AG10803 (cell line): ENCODE measurements at regions not wholly inside any gene's neighbourhood (a gene's known extent, or its start where the extent isn't known, plus 50 kb on each side); places are given as distances from the start of the nearest gene placed in this dataset.

ENCODE experiments used
- DNase-seq: peaks from one replicate; pipeline ENCODE4 v3.0.0; 2010; ENCODE audit warnings: low read depth
- H3K4me3 ChIP-seq: 2 replicates; pipeline ENCODE4 v1.5.1; 2011; ENCODE audit warnings: mild to moderate bottlenecking, low read length, control low read depth
- CTCF ChIP-seq: conservative IDR thresholded peaks from 2 replicates; pipeline ENCODE4 v1.5.1; 2011; ENCODE audit warnings: mild to moderate bottlenecking, low read length, control low read depth, inconsistent platforms

- no peak for TF ChIP-seq CTCF
- no peak for DNase-seq
- no peak overlapping the region for H3K4me3 ChIP-seq
These were observed 94.1 kb upstream of the PPP3CA start for GRCh38 chr4:101441446-101441845.

GRCh38 chr4:101439926-101440325, 92.6 kb upstream of the PPP3CA start:
- DNase-seq, result peak; percentile 22
- TF ChIP-seq CTCF, result no peak

GRCh38 chr4:101421386-101421785, 74.1 kb upstream of the PPP3CA start:
- TF ChIP-seq CTCF, result no peak
- H3K4me3 ChIP-seq, result no peak overlapping the region
- DNase-seq, result no peak

More at GRCh38 chr4:101439926-101440325, 92.6 kb upstream of the PPP3CA start:
- no peak overlapping the region for H3K4me3 ChIP-seq

DNA sequence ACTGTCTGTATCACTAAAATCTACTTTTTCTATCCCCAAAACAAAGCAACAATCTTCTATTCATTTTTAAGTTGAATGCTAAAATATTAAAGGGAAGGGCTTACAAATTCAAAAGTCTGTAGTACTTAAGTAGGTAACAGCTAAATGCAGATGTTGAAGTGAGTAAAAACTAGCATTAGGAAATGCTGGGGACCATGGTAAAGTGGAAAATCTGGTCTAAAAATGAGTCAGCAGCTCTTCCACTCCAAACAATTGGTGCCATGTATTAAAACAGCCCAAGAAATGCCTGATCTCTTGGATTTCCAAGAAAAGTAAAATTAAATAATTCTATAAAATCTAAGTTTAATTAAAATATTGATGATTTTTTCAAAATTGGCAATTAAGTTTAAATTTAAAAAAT, 73.3 kb upstream of the PPP3CA start:
- DNase-seq, result peak; percentile 6
- H3K4me3 ChIP-seq, result no peak overlapping the region
- no peak for TF ChIP-seq CTCF

DNA sequence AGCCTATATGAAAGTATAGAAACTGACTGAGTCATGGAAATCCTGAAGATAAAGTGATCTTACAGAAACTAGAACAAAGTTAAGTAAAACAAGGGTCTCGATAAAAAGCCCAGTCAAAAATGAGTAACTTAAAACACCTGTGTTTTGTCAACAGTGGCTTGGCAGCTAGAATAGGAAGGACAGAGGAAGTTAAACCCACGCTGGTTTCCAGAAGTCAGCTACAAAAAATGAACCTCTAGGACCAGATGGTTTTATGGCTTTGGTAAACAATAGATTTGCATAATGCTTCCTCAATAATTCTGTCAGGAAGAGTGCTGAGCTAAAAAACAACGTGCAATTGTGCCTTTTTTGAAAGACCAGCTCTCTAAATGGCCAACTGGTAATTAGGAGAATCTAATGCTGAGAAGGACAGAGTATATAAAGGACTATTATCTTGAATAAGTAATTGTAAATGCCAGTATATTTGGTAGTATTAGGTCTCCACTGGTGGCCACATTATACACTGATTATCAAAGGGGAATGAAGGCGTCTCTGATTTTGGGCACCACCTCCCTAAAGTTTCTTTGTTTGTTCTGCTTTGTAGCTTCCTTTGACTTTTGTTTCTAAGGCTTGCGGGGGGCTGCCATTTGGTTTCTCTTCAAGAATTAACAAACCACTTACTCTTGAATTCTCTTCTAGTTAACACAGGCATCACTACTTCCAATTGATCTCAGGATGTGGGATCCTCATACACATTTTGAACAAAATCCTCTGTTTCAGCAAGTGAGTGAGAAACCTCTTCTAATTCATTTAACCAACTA, 72.2 kb upstream of the PPP3CA start:
- TF ChIP-seq CTCF, result no peak
- peak; percentile 29 for DNase-seq
- no peak overlapping the region for H3K4me3 ChIP-seq

- DNase-seq, result no peak
- TF ChIP-seq CTCF, result no peak
- H3K4me3 ChIP-seq, result no peak overlapping the region
These were observed 71.1 kb upstream of the PPP3CA start for GRCh38 chr4:101418466-101418865.

DNA sequence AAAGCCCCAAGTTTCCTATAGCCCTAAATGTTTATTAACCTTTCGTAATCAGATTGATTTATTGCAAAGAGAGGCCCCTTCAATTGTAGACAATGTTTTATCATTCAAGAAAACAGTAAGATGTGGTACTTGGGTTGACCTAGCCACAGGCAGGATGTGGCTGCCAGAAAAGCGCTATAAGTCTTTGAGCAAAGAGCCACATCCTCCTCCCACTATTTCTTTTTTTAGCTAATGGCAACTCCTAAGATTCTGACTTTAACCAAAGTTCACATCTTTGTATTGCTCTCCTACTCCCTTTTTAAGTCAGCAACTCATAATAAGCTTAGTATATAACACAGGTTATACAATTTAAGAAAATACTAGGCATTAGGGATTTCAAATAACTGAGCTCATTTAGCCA, 70.7 kb upstream of the PPP3CA start:
- TF ChIP-seq CTCF, result no peak
- DNase-seq, result peak; percentile 5
- no peak overlapping the region for H3K4me3 ChIP-seq
